Activated CD8-positive, alpha-beta T cell treated with anti-CD3 and anti-CD28 coated beads for 36 hours (primary cell): ENCODE measurements at regions not wholly inside any gene's neighbourhood (a gene's known extent, or its start where the extent isn't known, plus 50 kb on each side); places are given as distances from the start of the nearest gene placed in this dataset.
A peak's percentile ranks its signal among the peaks of the same experiment; 100 is the strongest.

ENCODE experiments used
- ATAC-seq: fragments of 200-7000 bp; cut with Tn5 transposase; one replicate; pipeline ENCODE4 v1.10.0; 2021; ENCODE audit warnings: mild to moderate bottlenecking, moderate library complexity
- CTCF ChIA-PET: fragments of 350-600 bp; sonication (Branson Sonifier 250); formaldehyde crosslinking; loops from one replicate; lab custom pipeline; 2021; ENCODE audit warnings: antibody characterized with exemption; lab: Charles Lee
- POLR2A ChIA-PET: fragments of 350-600 bp; sonication (Branson Sonifier 250); formaldehyde crosslinking; loops from one replicate; lab custom pipeline; 2021; ENCODE audit warnings: antibody characterized with exemption; lab: Charles Lee
- DNase-seq: peaks from one replicate; pipeline ENCODE4 v3.0.0-alpha.2; 2020
- H3K27ac Mint-ChIP-seq: one replicate; pipeline ENCODE4 v1.8.0; 2021; ENCODE audit warnings: mild to moderate bottlenecking, mixed read lengths
- H3K27me3 Mint-ChIP-seq: one replicate; pipeline ENCODE4 v1.8.0; 2021; ENCODE audit warnings: mixed read lengths
- H3K36me3 Mint-ChIP-seq: one replicate; pipeline ENCODE4 v1.8.0; 2021; ENCODE audit warnings: low read depth, mixed read lengths
- H3K4me1 Mint-ChIP-seq: one replicate; pipeline ENCODE4 v1.8.0; 2021; ENCODE audit warnings: low read depth, mixed read lengths
- H3K4me3 Mint-ChIP-seq: one replicate; pipeline ENCODE4 v1.8.0; 2021; ENCODE audit warnings: mild to moderate bottlenecking, moderate library complexity, mixed read lengths
- H3K9me3 Mint-ChIP-seq: one replicate; pipeline ENCODE4 v1.8.0; 2021; ENCODE audit warnings: mixed read lengths
- intact Hi-C: fragments of 100-400 bp; cut with micrococcal nuclease; formaldehyde crosslinking; loops from one replicate; pipeline ENCODE4 v1.10.0; 2022
- TF ChIP-seq, protein P1 (sequence below): fragments of 200-600 bp; IDR thresholded peaks from one replicate; pipeline ENCODE4 v1.8.0; 2022; ENCODE audit warnings: antibody characterized with exemption, mild to moderate bottlenecking

- Mint-ChIP-seq H3K27ac (no peak overlapping the region), H3K4me1 (no peaks in the 10 kb centered on the region), H3K4me3 (no peak overlapping the region), H3K36me3 (no peaks in the 10 kb centered on the region), H3K9me3 (no peaks in the 10 kb centered on the region), H3K27me3 (peaks cover 6% of the 10 kb centered on the region)
- ChIA-PET POLR2A (no interaction called here), CTCF (no interaction called here)
- intact Hi-C loops, result no loop called here
- no peak for DNase-seq
- ATAC-seq, result no peak
- TF ChIP-seq, protein P1, sequence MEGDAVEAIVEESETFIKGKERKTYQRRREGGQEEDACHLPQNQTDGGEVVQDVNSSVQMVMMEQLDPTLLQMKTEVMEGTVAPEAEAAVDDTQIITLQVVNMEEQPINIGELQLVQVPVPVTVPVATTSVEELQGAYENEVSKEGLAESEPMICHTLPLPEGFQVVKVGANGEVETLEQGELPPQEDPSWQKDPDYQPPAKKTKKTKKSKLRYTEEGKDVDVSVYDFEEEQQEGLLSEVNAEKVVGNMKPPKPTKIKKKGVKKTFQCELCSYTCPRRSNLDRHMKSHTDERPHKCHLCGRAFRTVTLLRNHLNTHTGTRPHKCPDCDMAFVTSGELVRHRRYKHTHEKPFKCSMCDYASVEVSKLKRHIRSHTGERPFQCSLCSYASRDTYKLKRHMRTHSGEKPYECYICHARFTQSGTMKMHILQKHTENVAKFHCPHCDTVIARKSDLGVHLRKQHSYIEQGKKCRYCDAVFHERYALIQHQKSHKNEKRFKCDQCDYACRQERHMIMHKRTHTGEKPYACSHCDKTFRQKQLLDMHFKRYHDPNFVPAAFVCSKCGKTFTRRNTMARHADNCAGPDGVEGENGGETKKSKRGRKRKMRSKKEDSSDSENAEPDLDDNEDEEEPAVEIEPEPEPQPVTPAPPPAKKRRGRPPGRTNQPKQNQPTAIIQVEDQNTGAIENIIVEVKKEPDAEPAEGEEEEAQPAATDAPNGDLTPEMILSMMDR, result no peak
These were observed 407.3 kb upstream of the ADARB2 start for GRCh38 chr10:2144584-2144983.

GRCh38 chr10:2143213-2143835 is 406.0 kb upstream of the ADARB2 start:
- H3K4me3 Mint-ChIP-seq, result no peak overlapping the region
- CTCF ChIA-PET, result no interaction called here
- no peaks in the 10 kb centered on the region for H3K9me3 Mint-ChIP-seq
- POLR2A ChIA-PET, result no interaction called here
- H3K4me1 Mint-ChIP-seq, result no peaks in the 10 kb centered on the region
- H3K27me3 Mint-ChIP-seq, result peaks cover 6% of the 10 kb centered on the region
- TF ChIP-seq, protein P1, result no peak
- no peak overlapping the region for H3K27ac Mint-ChIP-seq
- ATAC-seq (no peak), DNase-seq (no peak)
- H3K36me3 Mint-ChIP-seq, result no peaks in the 10 kb centered on the region
- intact Hi-C loops, result no loop called here

DNA sequence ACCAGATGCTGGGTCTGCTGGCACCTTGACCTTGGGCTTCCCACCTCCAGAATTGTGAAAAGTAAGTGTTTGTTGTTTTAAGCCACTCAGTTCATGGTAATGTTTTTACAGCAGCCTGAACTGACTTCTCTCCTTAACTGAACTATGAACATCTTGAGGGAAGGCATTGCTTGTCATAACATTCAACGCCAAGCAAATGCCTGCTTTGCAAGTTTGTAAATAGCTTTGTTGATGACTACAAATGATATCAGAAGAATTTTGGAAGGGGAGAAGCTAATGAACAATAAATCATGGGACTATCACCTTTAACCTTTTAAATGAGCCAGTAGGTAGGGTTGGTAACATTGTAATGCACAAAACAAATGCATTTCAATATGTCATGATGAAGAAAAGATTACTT is 402.4 kb upstream of the ADARB2 start:
- CTCF ChIA-PET, result no interaction called here
- Mint-ChIP-seq H3K4me3 (no peak overlapping the region), H3K27ac (no peak overlapping the region), H3K9me3 (no peaks in the 10 kb centered on the region), H3K27me3 (peaks cover 2% of the 10 kb centered on the region), H3K36me3 (no peaks in the 10 kb centered on the region), H3K4me1 (no peaks in the 10 kb centered on the region)
- no peak for DNase-seq
- TF ChIP-seq, protein P1, result no peak
- no peak for ATAC-seq
- intact Hi-C loops, result no loop called here
- POLR2A ChIA-PET, result no interaction called here

- ChIA-PET CTCF (no interaction called here), POLR2A (no interaction called here)
- intact Hi-C loops, result no loop called here
These were observed 400.3 kb upstream of the ADARB2 start for GRCh38 chr10:2137549-2138174.

More at GRCh38 chr10:2137549-2138174, 400.3 kb upstream of the ADARB2 start:
- Mint-ChIP-seq H3K27ac (no peak overlapping the region), H3K4me3 (no peak overlapping the region), H3K4me1 (no peaks in the 10 kb centered on the region), H3K27me3 (peaks cover 2% of the 10 kb centered on the region), H3K9me3 (no peaks in the 10 kb centered on the region), H3K36me3 (no peaks in the 10 kb centered on the region)
- no peak for ATAC-seq
- TF ChIP-seq, protein P1, result peak; percentile 22
- DNase-seq, result peak; percentile 17
